Liver (tissue), 8 donors: ENCODE measurements at regions not wholly inside any gene's neighbourhood (a gene's known extent, or its start where the extent isn't known, plus 50 kb on each side); places are given as distances from the start of the nearest gene placed in this dataset.

Source experiments
- DNase-seq: peaks from one replicate; pipeline ENCODE4 v3.0.0-alpha.2; 2017; ENCODE audit warnings: low spot score
- H3K27ac ChIP-seq, 2 donors: one replicate each; pipeline ENCODE4 v1.7.0; 2013; ENCODE audit warnings: inconsistent platforms in 2 of 2, low read length in 2 of 2, control low read depth in 1 of 2, low read depth in 1 of 2, mild to moderate bottlenecking in 1 of 2
- H3K27me3 ChIP-seq, 4 donors: one replicate each; pipeline versions ENCODE4 v1.6.1 to v1.7.0; 2013; ENCODE audit warnings: low read length in 3 of 4, inconsistent platforms in 1 of 4, mild to moderate bottlenecking in 1 of 4, moderate library complexity in 1 of 4; ENCODE audit not compliant: control insufficient read depth in 4 of 4, insufficient read depth in 4 of 4
- H3K36me3 ChIP-seq, 4 donors: one replicate each; pipeline versions ENCODE4 v1.6.1 to v1.7.0; 2013; ENCODE audit warnings: low read length in 3 of 4, mild to moderate bottlenecking in 3 of 4, low read depth in 1 of 4, moderate library complexity in 1 of 4; ENCODE audit not compliant: control insufficient read depth in 4 of 4, insufficient read depth in 3 of 4
- H3K4me1 ChIP-seq, 4 donors: one replicate each; pipeline versions ENCODE4 v1.6.1 to v1.7.0; 2013; ENCODE audit warnings: low read length in 3 of 4, mild to moderate bottlenecking in 3 of 4, moderate library complexity in 1 of 4; ENCODE audit not compliant: control insufficient read depth in 4 of 4, insufficient read depth in 4 of 4
- H3K4me3 ChIP-seq, 3 donors: one replicate each; pipeline versions ENCODE4 v1.6.1 to v1.7.0; 2013; ENCODE audit warnings: low read length in 3 of 3, control low read depth in 1 of 3, low read depth in 1 of 3, mild to moderate bottlenecking in 1 of 3
- H3K9ac ChIP-seq, 2 donors: one replicate each; pipeline ENCODE4 v1.7.0; 2013; ENCODE audit warnings: low read length in 2 of 2, mild to moderate bottlenecking in 2 of 2, moderate library complexity in 2 of 2, control low read depth in 1 of 2, low read depth in 1 of 2
- H3K9me3 ChIP-seq, 4 donors: one replicate each; pipeline versions ENCODE4 v1.6.1 to v1.7.0; 2013; ENCODE audit warnings: low read length in 3 of 4; ENCODE audit not compliant: control insufficient read depth in 4 of 4
- ATF3 ChIP-seq: IDR thresholded peaks from 2 replicates; pipeline ENCODE4 v1.6.1; 2016; ENCODE audit warnings: antibody characterized with exemption
- CTCF ChIP-seq: fragments of 150-350 bp; IDR thresholded peaks from 2 replicates; pipeline ENCODE4 v1.5.1; 2017; ENCODE audit warnings: improper control_type of control experiment, low read depth, low read length; ENCODE audit not compliant: missing input control
- EGR1 ChIP-seq, 2 donors: IDR thresholded peaks; 2 replicates each; pipeline ENCODE4 v1.6.1; 2016 to 2018; ENCODE audit warnings: antibody characterized with exemption in 2 of 2, low read depth in 2 of 2
- FOXA1 ChIP-seq: IDR thresholded peaks from 2 replicates; pipeline ENCODE4 v1.6.1; 2016; ENCODE audit warnings: antibody characterized with exemption
- FOXA2 ChIP-seq: IDR thresholded peaks from 2 replicates; pipeline ENCODE4 v1.6.1; 2016; ENCODE audit warnings: antibody characterized with exemption
- HNF4A ChIP-seq, 2 donors: conservative IDR thresholded peaks; 2 replicates each; pipeline ENCODE4 v1.6.1; 2016; ENCODE audit warnings: antibody characterized with exemption in 2 of 2, mild to moderate bottlenecking in 2 of 2
- HNF4G ChIP-seq: IDR thresholded peaks from 2 replicates; pipeline ENCODE4 v1.6.1; 2016; ENCODE audit warnings: antibody characterized with exemption
- MAX ChIP-seq: IDR thresholded peaks from 2 replicates; pipeline ENCODE4 v1.6.1; 2016; ENCODE audit warnings: antibody characterized with exemption
- REST ChIP-seq: IDR thresholded peaks from 2 replicates; pipeline ENCODE4 v1.6.1; 2016; ENCODE audit warnings: antibody characterized with exemption, mild to moderate bottlenecking
- RXRA ChIP-seq, 2 donors: IDR thresholded peaks; 2 replicates each; pipeline ENCODE4 v1.6.1; 2017 to 2018; ENCODE audit warnings: antibody characterized with exemption in 2 of 2, mild to moderate bottlenecking in 1 of 2
- SP1 ChIP-seq: IDR thresholded peaks from 2 replicates; pipeline ENCODE4 v1.6.1; 2018; ENCODE audit warnings: antibody characterized with exemption, mild to moderate bottlenecking
- TAF1 ChIP-seq: conservative IDR thresholded peaks from 2 replicates; pipeline ENCODE4 v1.6.1; 2016; ENCODE audit warnings: antibody characterized with exemption, mild to moderate bottlenecking
- YY1 ChIP-seq: IDR thresholded peaks from 2 replicates; pipeline ENCODE4 v1.6.1; 2016; ENCODE audit warnings: antibody characterized with exemption, mild to moderate bottlenecking
- ZBTB33 ChIP-seq: IDR thresholded peaks from 2 replicates; pipeline ENCODE4 v1.6.1; 2016; ENCODE audit warnings: antibody characterized with exemption
- WGBS: extraction: QIAGEN DNeasy Blood & Tissue Kit; methylation state at CpG from one replicate; pipeline ENCODE4 v1.1.7; 2013; 5-methylcytosine and 5-hydroxymethylcytosine counted together
- donor health status: healthy.
- donor health status: healthy.
- donor health status: healthy.
- donor health status: healthy.
- donor health status: healthy.

GRCh38 chr4:159422626-159423025, 319.7 kb downstream of the RAPGEF2 start:
- Histone ChIP-seq H3K36me3 (no peaks in the 10 kb centered on the region), H3K9me3 (peaks cover 7 to 12% (median 9%) of the 10 kb centered on the region in 4 donors), H3K27ac (no peak overlapping the region), H3K4me1 (no peaks in the 10 kb centered on the region), H3K4me3 (no peak overlapping the region), H3K27me3 (no peaks in the 10 kb centered on the region), H3K9ac (no peak overlapping the region)
- no peak for DNase-seq
- TF ChIP-seq YY1 (no peak), MAX (no peak), TAF1 (no peak), RXRA (IDR thresholded peaks at IDR 0.05) (no peak), FOXA2 (no peak), REST (no peak), HNF4A (conservative IDR thresholded peaks at IDR 0.05) (no peak), ATF3 (no peak), ZBTB33 (no peak), HNF4G (no peak), SP1 (no peak), CTCF (no peak), FOXA1 (no peak)
- WGBS: 95% methylated on average over 1 of the region's 1 CpG

GRCh38 chr4:159425737-159426305, 322.9 kb downstream of the RAPGEF2 start:
- peaks cover 0 to 2% (median under 1%) of the 10 kb centered on the region in 4 donors for H3K9me3 ChIP-seq
- DNase-seq: no peak
- no peaks in the 10 kb centered on the region for H3K36me3 ChIP-seq
- no peak overlapping the region for H3K27ac ChIP-seq
- H3K4me3 ChIP-seq: no peak overlapping the region
- TF ChIP-seq CTCF: no peak
- TF ChIP-seq RXRA (IDR thresholded peaks at IDR 0.05): no peak
- no peak for TF ChIP-seq ATF3
- no peak for TF ChIP-seq FOXA2
- TF ChIP-seq EGR1 (IDR thresholded peaks at IDR 0.05; ENCODE audit: low read depth in 2 of 2): no peak
- no peak for TF ChIP-seq TAF1
- H3K9ac ChIP-seq: no peak overlapping the region
- WGBS: 68% methylated on average over 4 of the region's 4 CpGs
- no peaks in the 10 kb centered on the region for H3K27me3 ChIP-seq
- H3K4me1 ChIP-seq: no peaks in the 10 kb centered on the region
